ENCODE measurements at regions not wholly inside any gene's neighbourhood (a gene's known extent, or its start where the extent isn't known, plus 50 kb on each side); places are given as distances from the start of the nearest gene placed in this dataset.

GRCh38 chr4:145295122-145295521 is 114.7 kb upstream of the OTUD4 start:
- Mint-ChIP-seq H3K27ac (no peak overlapping the region), H3K27me3 (ENCODE audit: insufficient read depth) (no peaks in the 10 kb centered on the region), H3K36me3 (ENCODE audit: low read depth) (no peaks in the 10 kb centered on the region), H3K4me1 (ENCODE audit: low read depth) (peaks cover 20% of the 10 kb centered on the region), H3K4me3 (no peak overlapping the region), H3K9me3 (no peaks in the 10 kb centered on the region)
- TF ChIP-seq, protein P1, sequence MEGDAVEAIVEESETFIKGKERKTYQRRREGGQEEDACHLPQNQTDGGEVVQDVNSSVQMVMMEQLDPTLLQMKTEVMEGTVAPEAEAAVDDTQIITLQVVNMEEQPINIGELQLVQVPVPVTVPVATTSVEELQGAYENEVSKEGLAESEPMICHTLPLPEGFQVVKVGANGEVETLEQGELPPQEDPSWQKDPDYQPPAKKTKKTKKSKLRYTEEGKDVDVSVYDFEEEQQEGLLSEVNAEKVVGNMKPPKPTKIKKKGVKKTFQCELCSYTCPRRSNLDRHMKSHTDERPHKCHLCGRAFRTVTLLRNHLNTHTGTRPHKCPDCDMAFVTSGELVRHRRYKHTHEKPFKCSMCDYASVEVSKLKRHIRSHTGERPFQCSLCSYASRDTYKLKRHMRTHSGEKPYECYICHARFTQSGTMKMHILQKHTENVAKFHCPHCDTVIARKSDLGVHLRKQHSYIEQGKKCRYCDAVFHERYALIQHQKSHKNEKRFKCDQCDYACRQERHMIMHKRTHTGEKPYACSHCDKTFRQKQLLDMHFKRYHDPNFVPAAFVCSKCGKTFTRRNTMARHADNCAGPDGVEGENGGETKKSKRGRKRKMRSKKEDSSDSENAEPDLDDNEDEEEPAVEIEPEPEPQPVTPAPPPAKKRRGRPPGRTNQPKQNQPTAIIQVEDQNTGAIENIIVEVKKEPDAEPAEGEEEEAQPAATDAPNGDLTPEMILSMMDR (IDR thresholded peaks at IDR 0.05) = no peak
- no peak for DNase-seq

GRCh38 chr4:145293658-145294057 is 113.3 kb upstream of the OTUD4 start:
- DNase-seq = no peak
- Mint-ChIP-seq H3K36me3 (ENCODE audit: low read depth) (no peaks in the 10 kb centered on the region), H3K9me3 (no peaks in the 10 kb centered on the region), H3K27ac (no peak overlapping the region), H3K4me3 (no peak overlapping the region), H3K27me3 (ENCODE audit: insufficient read depth) (no peaks in the 10 kb centered on the region), H3K4me1 (ENCODE audit: low read depth) (peaks cover 18% of the 10 kb centered on the region)
- TF ChIP-seq, protein P1 (IDR thresholded peaks at IDR 0.05) = no peak

GRCh38 chr4:145290955-145291354 is 110.6 kb upstream of the OTUD4 start:
- no peak overlapping the region for H3K4me3 Mint-ChIP-seq
- H3K27me3 Mint-ChIP-seq (ENCODE audit: insufficient read depth) = no peaks in the 10 kb centered on the region
- no peak for DNase-seq
- H3K4me1 Mint-ChIP-seq (ENCODE audit: low read depth) = peaks cover 22% of the 10 kb centered on the region
- TF ChIP-seq, protein P1 (IDR thresholded peaks at IDR 0.05) = no peak
- no peaks in the 10 kb centered on the region for H3K9me3 Mint-ChIP-seq
- H3K27ac Mint-ChIP-seq = no peak overlapping the region
- H3K36me3 Mint-ChIP-seq (ENCODE audit: low read depth) = no peaks in the 10 kb centered on the region

DNA sequence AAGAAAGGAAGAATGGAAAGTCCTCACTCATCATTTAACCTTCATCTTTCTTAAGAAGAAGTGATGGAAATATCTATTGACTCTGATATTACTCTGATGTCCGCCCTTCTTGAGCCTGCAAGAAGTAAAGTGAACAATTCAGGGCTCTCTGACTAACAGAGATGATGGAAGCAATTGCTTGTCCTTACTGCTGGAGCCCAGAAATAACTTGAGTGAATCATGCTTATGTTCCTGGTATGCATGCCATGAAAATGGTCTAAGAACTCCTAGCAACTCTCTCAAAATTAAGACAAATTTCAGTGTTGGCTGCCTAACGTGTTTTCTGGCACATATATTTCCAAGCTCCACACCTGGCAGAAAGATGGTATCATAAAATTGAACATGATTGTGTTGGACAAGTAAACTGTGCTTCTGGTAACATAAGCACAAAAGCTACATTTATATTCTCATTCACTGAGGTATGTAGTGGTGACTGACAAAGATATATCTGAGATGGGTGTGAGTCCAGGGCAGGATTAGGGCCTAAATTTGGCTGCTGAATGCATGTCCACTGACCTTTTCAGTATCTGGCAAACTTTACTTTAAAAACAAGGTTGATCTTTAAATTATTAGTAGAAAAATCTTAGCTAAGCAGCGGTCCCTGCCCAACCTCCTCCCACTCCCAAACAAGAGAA is 109.2 kb upstream of the OTUD4 start:
- no peaks in the 10 kb centered on the region for H3K36me3 Mint-ChIP-seq (ENCODE audit: low read depth)
- peak overlapping the region; percentile 41; the same call in 1 of the 2 replicates for H3K27ac Mint-ChIP-seq
- DNase-seq = peak; percentile 69
- H3K4me3 Mint-ChIP-seq = no peak overlapping the region
- H3K4me1 Mint-ChIP-seq (ENCODE audit: low read depth) = peaks cover 26% of the 10 kb centered on the region
- H3K9me3 Mint-ChIP-seq = no peaks in the 10 kb centered on the region
- TF ChIP-seq, protein P1 (IDR thresholded peaks at IDR 0.05) = no peak
- no peaks in the 10 kb centered on the region for H3K27me3 Mint-ChIP-seq (ENCODE audit: insufficient read depth)

DNA sequence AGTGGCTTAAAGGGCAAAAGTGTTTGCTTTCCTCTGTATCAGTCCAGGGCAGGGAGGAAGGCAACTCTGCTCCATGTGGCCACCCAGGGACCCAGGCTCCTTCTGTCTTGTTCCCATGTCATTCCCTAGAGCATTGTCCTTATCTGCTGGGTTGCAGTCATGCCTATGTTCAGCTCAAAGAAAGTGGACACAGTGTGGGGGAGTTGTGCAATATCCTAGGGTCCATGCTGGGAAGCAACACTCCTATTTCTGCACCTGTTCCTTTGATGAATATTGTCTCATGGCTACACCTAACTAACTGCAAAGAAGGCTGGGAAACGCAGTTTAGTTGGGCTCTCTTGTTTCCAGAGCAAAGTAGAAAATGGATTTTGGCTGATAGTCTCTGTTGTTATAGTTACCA is 107.0 kb upstream of the OTUD4 start:
- TF ChIP-seq, protein P1 (IDR thresholded peaks at IDR 0.05) = no peak
- Mint-ChIP-seq H3K4me3 (no peak overlapping the region), H3K27me3 (ENCODE audit: insufficient read depth) (peaks cover 1% of the 10 kb centered on the region; the same call in 1 of the 2 replicates), H3K36me3 (ENCODE audit: low read depth) (no peaks in the 10 kb centered on the region), H3K9me3 (no peaks in the 10 kb centered on the region), H3K27ac (no peak overlapping the region), H3K4me1 (ENCODE audit: low read depth) (peaks cover 19% of the 10 kb centered on the region)
- no peak for DNase-seq

Data from HFFc6 (cell line).